ENCODE measurements at regions not wholly inside any gene's neighbourhood (a gene's known extent, or its start where the extent isn't known, plus 50 kb on each side); places are given as distances from the start of the nearest gene placed in this dataset.

DNA sequence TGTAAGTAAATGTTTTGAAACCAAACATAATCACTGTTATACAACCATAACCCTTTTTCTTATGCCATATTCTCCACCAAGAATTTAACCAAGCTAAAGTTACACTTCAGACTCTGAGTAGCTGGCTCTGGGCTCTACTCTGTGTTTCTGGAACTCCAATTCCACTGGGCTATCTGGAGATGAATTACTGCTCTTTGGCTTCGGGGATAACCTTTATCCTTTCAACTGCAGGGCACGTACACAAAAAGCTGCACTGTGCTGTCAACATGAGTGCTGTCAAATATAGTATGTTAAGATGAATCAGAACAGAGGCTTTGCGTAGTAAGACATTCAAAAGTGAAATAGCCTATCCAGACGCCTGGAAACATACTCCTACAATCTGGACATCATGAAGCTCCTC is 500.6 kb downstream of the LTN1 start (continued):
- TF ChIP-seq, protein P1, sequence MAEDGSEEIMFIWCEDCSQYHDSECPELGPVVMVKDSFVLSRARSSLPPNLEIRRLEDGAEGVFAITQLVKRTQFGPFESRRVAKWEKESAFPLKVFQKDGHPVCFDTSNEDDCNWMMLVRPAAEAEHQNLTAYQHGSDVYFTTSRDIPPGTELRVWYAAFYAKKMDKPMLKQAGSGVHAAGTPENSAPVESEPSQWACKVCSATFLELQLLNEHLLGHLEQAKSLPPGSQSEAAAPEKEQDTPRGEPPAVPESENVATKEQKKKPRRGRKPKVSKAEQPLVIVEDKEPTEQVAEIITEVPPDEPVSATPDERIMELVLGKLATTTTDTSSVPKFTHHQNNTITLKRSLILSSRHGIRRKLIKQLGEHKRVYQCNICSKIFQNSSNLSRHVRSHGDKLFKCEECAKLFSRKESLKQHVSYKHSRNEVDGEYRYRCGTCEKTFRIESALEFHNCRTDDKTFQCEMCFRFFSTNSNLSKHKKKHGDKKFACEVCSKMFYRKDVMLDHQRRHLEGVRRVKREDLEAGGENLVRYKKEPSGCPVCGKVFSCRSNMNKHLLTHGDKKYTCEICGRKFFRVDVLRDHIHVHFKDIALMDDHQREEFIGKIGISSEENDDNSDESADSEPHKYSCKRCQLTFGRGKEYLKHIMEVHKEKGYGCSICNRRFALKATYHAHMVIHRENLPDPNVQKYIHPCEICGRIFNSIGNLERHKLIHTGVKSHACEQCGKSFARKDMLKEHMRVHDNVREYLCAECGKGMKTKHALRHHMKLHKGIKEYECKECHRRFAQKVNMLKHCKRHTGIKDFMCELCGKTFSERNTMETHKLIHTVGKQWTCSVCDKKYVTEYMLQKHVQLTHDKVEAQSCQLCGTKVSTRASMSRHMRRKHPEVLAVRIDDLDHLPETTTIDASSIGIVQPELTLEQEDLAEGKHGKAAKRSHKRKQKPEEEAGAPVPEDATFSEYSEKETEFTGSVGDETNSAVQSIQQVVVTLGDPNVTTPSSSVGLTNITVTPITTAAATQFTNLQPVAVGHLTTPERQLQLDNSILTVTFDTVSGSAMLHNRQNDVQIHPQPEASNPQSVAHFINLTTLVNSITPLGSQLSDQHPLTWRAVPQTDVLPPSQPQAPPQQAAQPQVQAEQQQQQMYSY (CRISPR knock-in tag; IDR thresholded peaks at IDR 0.05) = no peak
- TF ChIP-seq EMX1 (CRISPR knock-in tag; IDR thresholded peaks at IDR 0.05) (no peak), SMAD3 (CRISPR knock-in tag; IDR thresholded peaks at IDR 0.05; ENCODE audit: borderline replicate concordance) (no peak), FOXJ3 (CRISPR knock-in tag; IDR thresholded peaks at IDR 0.05; ENCODE audit: borderline replicate concordance) (no peak)
- TF ChIP-seq, protein P2, sequence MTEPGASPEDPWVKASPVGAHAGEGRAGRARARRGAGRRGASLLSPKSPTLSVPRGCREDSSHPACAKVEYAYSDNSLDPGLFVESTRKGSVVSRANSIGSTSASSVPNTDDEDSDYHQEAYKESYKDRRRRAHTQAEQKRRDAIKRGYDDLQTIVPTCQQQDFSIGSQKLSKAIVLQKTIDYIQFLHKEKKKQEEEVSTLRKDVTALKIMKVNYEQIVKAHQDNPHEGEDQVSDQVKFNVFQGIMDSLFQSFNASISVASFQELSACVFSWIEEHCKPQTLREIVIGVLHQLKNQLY (CRISPR knock-in tag; IDR thresholded peaks at IDR 0.05) = no peak
- TF ChIP-seq, protein P3, sequence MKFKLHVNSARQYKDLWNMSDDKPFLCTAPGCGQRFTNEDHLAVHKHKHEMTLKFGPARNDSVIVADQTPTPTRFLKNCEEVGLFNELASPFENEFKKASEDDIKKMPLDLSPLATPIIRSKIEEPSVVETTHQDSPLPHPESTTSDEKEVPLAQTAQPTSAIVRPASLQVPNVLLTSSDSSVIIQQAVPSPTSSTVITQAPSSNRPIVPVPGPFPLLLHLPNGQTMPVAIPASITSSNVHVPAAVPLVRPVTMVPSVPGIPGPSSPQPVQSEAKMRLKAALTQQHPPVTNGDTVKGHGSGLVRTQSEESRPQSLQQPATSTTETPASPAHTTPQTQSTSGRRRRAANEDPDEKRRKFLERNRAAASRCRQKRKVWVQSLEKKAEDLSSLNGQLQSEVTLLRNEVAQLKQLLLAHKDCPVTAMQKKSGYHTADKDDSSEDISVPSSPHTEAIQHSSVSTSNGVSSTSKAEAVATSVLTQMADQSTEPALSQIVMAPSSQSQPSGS (CRISPR knock-in tag; IDR thresholded peaks at IDR 0.05; ENCODE audit: borderline replicate concordance, low read depth) = no peak

DNA sequence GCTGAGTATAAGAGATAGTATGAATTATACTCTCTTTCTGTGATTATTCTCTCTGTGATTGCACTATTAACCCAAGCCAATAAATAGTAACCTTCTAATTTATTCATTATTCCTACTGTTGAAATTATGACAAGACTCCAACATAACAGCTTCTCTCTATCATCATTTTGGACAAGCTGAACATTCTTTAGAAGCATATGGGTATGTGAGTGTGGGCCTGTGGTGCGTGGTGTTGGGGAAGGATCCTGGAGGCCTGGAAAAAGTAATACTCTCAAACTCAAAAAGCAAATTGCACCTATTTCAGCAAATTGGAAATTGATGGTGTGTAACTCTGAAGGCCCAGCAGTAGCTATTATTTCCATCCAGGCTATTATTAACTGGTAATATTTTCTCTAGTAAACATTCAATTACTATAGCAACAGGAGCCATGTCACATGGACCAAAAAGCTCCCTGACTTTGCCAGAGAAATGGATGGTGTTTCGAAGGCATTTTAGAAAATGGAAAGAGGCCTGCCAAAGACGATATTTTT is 502.8 kb downstream of the LTN1 start:
- H3K4me1 Mint-ChIP-seq = peaks cover 9% of the 10 kb centered on the region
- H3K9me3 Mint-ChIP-seq = peaks cover 8% of the 10 kb centered on the region; the same call in 1 of the 2 replicates
- TF ChIP-seq ZNF121 (CRISPR knock-in tag; IDR thresholded peaks at IDR 0.05) (no peak), ATF1 (CRISPR knock-in tag; IDR thresholded peaks at IDR 0.05) (no peak), ZNF317 (CRISPR knock-in tag; IDR thresholded peaks at IDR 0.05; ENCODE audit: borderline replicate concordance, low read depth) (no peak)
- TF ChIP-seq, protein P4, sequence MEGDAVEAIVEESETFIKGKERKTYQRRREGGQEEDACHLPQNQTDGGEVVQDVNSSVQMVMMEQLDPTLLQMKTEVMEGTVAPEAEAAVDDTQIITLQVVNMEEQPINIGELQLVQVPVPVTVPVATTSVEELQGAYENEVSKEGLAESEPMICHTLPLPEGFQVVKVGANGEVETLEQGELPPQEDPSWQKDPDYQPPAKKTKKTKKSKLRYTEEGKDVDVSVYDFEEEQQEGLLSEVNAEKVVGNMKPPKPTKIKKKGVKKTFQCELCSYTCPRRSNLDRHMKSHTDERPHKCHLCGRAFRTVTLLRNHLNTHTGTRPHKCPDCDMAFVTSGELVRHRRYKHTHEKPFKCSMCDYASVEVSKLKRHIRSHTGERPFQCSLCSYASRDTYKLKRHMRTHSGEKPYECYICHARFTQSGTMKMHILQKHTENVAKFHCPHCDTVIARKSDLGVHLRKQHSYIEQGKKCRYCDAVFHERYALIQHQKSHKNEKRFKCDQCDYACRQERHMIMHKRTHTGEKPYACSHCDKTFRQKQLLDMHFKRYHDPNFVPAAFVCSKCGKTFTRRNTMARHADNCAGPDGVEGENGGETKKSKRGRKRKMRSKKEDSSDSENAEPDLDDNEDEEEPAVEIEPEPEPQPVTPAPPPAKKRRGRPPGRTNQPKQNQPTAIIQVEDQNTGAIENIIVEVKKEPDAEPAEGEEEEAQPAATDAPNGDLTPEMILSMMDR (IDR thresholded peaks at IDR 0.05) = no peak
- no peak overlapping the region for H3K4me3 Mint-ChIP-seq
- no peaks in the 10 kb centered on the region for H3K36me3 Mint-ChIP-seq
- H3K27ac Mint-ChIP-seq = no peak overlapping the region
- no peak for ATAC-seq
- DNase-seq (ENCODE audit: low spot score) = no peak
- H3K27me3 Mint-ChIP-seq (ENCODE audit: low read depth) = no peaks in the 10 kb centered on the region; the same call in 1 of the 2 replicates
- ChIA-PET CTCF (no interaction called here), POLR2A (no interaction called here)

DNA sequence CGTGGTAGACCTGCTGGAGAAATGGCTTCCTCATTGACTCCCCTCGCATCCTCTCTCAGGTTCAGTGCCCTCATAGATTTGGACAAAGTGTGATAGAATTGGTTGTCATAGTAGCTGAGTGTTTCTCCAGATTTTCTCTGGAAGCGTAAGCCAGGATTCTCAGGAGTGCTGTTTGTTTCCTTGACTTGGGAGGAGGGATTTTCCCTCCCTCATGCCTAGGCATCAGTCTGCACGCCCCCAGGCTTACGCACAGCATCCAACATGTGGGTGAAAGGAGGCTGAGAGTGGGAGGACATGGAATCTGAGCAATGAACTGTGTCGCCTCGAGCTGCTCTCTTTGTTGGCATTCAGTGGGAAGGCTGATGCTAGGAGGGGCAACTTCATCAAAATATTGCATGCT is 503.5 kb downstream of the LTN1 start:
- peaks cover 8% of the 10 kb centered on the region; the same call in 1 of the 2 replicates for H3K9me3 Mint-ChIP-seq
- CTCF ChIA-PET = no interaction called here
- POLR2A ChIA-PET = no interaction called here
- DNase-seq (ENCODE audit: low spot score) = no peak
- no peak overlapping the region for H3K27ac Mint-ChIP-seq
- no peaks in the 10 kb centered on the region for H3K36me3 Mint-ChIP-seq
- no peak for ATAC-seq
- H3K27me3 Mint-ChIP-seq (ENCODE audit: low read depth) = no peaks in the 10 kb centered on the region; the same call in 1 of the 2 replicates
- no peak for TF ChIP-seq ELF4 (CRISPR knock-in tag; IDR thresholded peaks at IDR 0.05; ENCODE audit: low read depth)
- TF ChIP-seq NFYB (CRISPR knock-in tag; conservative IDR thresholded peaks at IDR 0.05; ENCODE audit: low read depth) = no peak
- H3K4me3 Mint-ChIP-seq = no peak overlapping the region
- peaks cover 9% of the 10 kb centered on the region for H3K4me1 Mint-ChIP-seq

DNA sequence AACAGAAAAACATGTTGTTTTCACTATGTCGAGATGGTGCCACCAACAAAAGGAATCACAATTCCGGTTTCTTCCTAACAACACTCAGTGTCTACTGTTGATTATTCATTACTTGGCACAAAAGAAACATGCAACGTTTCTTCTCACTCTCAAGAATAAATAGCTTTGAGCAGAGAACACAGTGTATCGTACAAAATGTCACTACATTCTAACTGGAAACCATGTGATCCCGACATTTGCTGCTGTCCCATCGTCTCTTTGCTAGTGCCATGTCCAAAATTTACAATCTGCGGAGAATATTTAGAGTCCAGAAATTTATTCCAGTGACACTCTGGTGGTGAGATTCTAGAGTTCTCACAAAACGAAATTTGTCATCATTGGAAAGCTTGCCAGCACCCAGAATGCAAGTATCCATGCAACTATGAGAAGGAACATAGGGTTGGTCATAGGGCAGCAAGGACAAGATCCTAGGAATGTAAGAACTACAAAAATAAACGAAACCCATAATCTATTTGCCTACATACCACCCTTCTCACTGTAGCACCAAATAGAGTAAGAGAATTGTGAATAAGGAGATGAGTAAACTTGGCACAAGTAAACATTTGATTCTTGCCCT is 505.1 kb downstream of the LTN1 start:
- H3K36me3 Mint-ChIP-seq = no peaks in the 10 kb centered on the region
- H3K27ac Mint-ChIP-seq = no peak overlapping the region
- DNase-seq (ENCODE audit: low spot score) = no peak
- POLR2A ChIA-PET = no interaction called here
- CTCF ChIA-PET = no interaction called here
- H3K9me3 Mint-ChIP-seq = peaks cover 8% of the 10 kb centered on the region; the same call in 1 of the 2 replicates
- TF ChIP-seq NR3C1 (CRISPR knock-in tag; conservative IDR thresholded peaks at IDR 0.05; ENCODE audit: low read depth) = no peak
- peaks cover 9% of the 10 kb centered on the region for H3K4me1 Mint-ChIP-seq
- no peak overlapping the region for H3K4me3 Mint-ChIP-seq
- no peaks in the 10 kb centered on the region for H3K27me3 Mint-ChIP-seq (ENCODE audit: low read depth)
- no peak for ATAC-seq
